Spleen (tissue), 7 donors: ENCODE measurements at regions not wholly inside any gene's neighbourhood (a gene's known extent, or its start where the extent isn't known, plus 50 kb on each side); places are given as distances from the start of the nearest gene placed in this dataset.

Experiments
- CTCF ChIP-seq, 11 experiments: fragments of 200-600 bp in 7 of 11; fragments of 450-650 bp in 4 of 11; sonication (generic) in 4 of 11; IDR thresholded peaks in 8 of 11; conservative IDR thresholded peaks in 3 of 11; 1 replicate in 7 of 11; 2 replicates in 4 of 11; pipeline versions ENCODE4 v1.4.0 to v1.8.0; 2016 to 2021; ENCODE audit warnings: antibody characterized with exemption in 11 of 11, inconsistent platforms in 4 of 11, mild to moderate bottlenecking in 1 of 11
- POLR2A ChIP-seq, 3 donors: fragments of 450-650 bp; IDR thresholded peaks; one replicate each; pipeline ENCODE4 v1.5.1; 2017; ENCODE audit warnings: antibody characterized with exemption in 3 of 3, mild to moderate bottlenecking in 1 of 3
- POLR2AphosphoS5 ChIP-seq, 3 donors: sonication (generic); formaldehyde crosslinking; IDR thresholded peaks; one replicate each; pipeline ENCODE4 v1.5.1; 2017; ENCODE audit warnings: antibody characterized with exemption in 3 of 3
- donor health status: DM: no; HTN: no; CAD: no; lungs with moderate emphysema.
- donor health status: DM: no; HTN: no; CAD: no.
- donor health status: DM: no; HTN: no; CAD: no.

GRCh38 chr4:129645461-129645860 is 549.5 kb downstream of the C4orf33 start:
- no peak for TF ChIP-seq CTCF (IDR thresholded peaks at IDR 0.05 in 8 of 11, conservative IDR thresholded peaks at IDR 0.05 in 3 of 11)
- no peak for TF ChIP-seq POLR2A (IDR thresholded peaks at IDR 0.05)
- no peak for TF ChIP-seq POLR2AphosphoS5 (IDR thresholded peaks at IDR 0.05)
